Tibial nerve (tissue), 3 donors: ENCODE measurements at regions not wholly inside any gene's neighbourhood (a gene's known extent, or its start where the extent isn't known, plus 50 kb on each side); places are given as distances from the start of the nearest gene placed in this dataset.

Experiments
- CTCF ChIP-seq, 5 experiments: fragments of 200-600 bp in 3 of 5; fragments of 450-650 bp in 2 of 5; sonication (generic) in 3 of 5; IDR thresholded peaks; one replicate each; pipeline ENCODE4 v1.5.1; 2016 to 2019; ENCODE audit warnings: antibody characterized with exemption in 5 of 5, mild to moderate bottlenecking in 3 of 5, moderate library complexity in 2 of 5
- POLR2A ChIP-seq, 2 donors: fragments of 450-650 bp; IDR thresholded peaks; one replicate each; pipeline ENCODE4 v1.6.1; 2017; ENCODE audit warnings: antibody characterized with exemption in 2 of 2, mild to moderate bottlenecking in 2 of 2, moderate library complexity in 2 of 2

- no peak for TF ChIP-seq CTCF (IDR thresholded peaks at IDR 0.05)
- no peak for TF ChIP-seq POLR2A (IDR thresholded peaks at IDR 0.05)
Measured at GRCh38 chr3:147305533-147306250, 100.7 kb downstream of the ZIC4 start.
